ENCODE measurements at regions not wholly inside any gene's neighbourhood (a gene's known extent, or its start where the extent isn't known, plus 50 kb on each side); places are given as distances from the start of the nearest gene placed in this dataset.

DNA sequence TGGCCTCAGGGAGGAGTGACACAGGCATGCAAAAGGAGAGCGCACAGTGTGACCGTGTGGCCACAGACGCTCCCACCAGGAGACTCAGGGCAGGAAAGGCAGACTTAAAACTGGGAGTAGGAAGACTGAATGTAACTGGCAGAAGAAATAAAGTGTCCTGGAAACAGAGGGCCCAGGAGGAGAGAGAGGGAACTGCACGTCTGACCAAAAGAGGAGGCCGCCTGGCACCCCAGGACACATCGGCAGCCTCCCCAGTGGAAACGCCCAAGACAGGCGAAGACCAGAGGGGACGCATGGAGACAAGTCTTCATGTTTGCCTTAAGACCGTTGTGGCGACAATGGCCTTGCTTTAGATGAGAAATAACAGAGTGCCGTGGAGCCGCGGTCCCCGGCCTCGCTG is 163.6 kb upstream of the ALKAL2 start:
- no peak for TF ChIP-seq PATZ1 (CRISPR knock-in tag; IDR thresholded peaks at IDR 0.05; ENCODE audit: borderline replicate concordance)
- TF ChIP-seq ZNF565 (CRISPR knock-in tag; conservative IDR thresholded peaks at IDR 0.05; ENCODE audit: low read depth): no peak
- TF ChIP-seq PPARA (CRISPR knock-in tag; IDR thresholded peaks at IDR 0.05; ENCODE audit: borderline replicate concordance): no peak
- no peak for TF ChIP-seq GLIS3 (CRISPR knock-in tag; IDR thresholded peaks at IDR 0.05)
- TF ChIP-seq POU6F1 (CRISPR knock-in tag; IDR thresholded peaks at IDR 0.05; ENCODE audit: borderline replicate concordance, low read depth): no peak
- ATAC-seq: no peak

DNA sequence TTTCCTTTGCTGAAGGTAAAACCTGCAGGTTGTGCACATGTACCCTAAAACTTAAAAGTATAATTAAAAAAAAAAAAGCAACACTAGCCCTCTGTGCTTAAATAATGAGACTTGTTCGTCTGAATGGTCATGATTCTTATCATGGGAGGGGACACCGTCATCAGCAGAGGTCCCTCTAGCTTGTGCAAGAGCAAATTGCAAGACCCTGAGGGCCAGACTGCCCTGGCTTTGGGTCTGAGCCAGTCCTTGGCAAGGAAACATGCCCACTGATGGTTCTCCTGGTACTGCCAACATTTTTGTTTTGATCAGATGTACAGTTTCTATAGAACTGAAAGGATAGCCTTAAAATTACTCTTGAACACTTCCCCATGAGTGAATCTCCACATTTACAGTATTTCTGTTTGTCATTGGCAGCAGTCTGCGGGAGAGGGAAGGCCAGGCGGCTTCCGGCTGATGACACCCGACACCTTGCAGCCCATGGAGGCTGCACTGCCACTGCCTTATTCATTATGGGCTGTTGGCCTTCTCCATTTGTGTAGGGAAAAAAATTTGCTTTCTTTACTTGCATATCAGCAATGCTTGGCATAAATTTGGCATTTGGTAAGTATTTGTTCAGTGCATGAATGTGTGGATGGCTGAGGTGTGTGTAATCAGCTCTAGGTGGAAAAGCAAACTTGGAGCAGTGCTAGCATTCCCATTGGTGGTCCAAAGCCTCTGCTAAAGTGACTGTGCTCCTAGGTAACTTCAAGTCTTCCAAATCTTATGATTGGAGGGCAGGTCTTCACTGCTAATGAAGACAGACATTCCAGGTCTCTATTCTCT is 161.6 kb upstream of the ALKAL2 start:
- no peak for TF ChIP-seq PATZ1 (CRISPR knock-in tag; IDR thresholded peaks at IDR 0.05; ENCODE audit: borderline replicate concordance)
- TF ChIP-seq CSDC2 (CRISPR knock-in tag; IDR thresholded peaks at IDR 0.05): no peak
- TF ChIP-seq RARB (CRISPR knock-in tag; IDR thresholded peaks at IDR 0.05): no peak
- no peak for TF ChIP-seq ZFP3 (CRISPR knock-in tag; IDR thresholded peaks at IDR 0.05)
- TF ChIP-seq, protein P1, sequence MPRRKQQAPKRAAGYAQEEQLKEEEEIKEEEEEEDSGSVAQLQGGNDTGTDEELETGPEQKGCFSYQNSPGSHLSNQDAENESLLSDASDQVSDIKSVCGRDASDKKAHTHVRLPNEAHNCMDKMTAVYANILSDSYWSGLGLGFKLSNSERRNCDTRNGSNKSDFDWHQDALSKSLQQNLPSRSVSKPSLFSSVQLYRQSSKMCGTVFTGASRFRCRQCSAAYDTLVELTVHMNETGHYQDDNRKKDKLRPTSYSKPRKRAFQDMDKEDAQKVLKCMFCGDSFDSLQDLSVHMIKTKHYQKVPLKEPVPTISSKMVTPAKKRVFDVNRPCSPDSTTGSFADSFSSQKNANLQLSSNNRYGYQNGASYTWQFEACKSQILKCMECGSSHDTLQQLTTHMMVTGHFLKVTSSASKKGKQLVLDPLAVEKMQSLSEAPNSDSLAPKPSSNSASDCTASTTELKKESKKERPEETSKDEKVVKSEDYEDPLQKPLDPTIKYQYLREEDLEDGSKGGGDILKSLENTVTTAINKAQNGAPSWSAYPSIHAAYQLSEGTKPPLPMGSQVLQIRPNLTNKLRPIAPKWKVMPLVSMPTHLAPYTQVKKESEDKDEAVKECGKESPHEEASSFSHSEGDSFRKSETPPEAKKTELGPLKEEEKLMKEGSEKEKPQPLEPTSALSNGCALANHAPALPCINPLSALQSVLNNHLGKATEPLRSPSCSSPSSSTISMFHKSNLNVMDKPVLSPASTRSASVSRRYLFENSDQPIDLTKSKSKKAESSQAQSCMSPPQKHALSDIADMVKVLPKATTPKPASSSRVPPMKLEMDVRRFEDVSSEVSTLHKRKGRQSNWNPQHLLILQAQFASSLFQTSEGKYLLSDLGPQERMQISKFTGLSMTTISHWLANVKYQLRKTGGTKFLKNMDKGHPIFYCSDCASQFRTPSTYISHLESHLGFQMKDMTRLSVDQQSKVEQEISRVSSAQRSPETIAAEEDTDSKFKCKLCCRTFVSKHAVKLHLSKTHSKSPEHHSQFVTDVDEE (CRISPR knock-in tag; IDR thresholded peaks at IDR 0.05): no peak
- TF ChIP-seq BACH2 (CRISPR knock-in tag; IDR thresholded peaks at IDR 0.05; ENCODE audit: borderline replicate concordance): no peak
- TF ChIP-seq ISL1 (CRISPR knock-in tag; IDR thresholded peaks at IDR 0.05): no peak
- TF ChIP-seq TOX (CRISPR knock-in tag; IDR thresholded peaks at IDR 0.05; ENCODE audit: borderline replicate concordance): no peak
- TF ChIP-seq ZFP30 (CRISPR knock-in tag; IDR thresholded peaks at IDR 0.05): no peak
- TF ChIP-seq GLIS3 (CRISPR knock-in tag; IDR thresholded peaks at IDR 0.05): no peak
- TF ChIP-seq, protein P2, sequence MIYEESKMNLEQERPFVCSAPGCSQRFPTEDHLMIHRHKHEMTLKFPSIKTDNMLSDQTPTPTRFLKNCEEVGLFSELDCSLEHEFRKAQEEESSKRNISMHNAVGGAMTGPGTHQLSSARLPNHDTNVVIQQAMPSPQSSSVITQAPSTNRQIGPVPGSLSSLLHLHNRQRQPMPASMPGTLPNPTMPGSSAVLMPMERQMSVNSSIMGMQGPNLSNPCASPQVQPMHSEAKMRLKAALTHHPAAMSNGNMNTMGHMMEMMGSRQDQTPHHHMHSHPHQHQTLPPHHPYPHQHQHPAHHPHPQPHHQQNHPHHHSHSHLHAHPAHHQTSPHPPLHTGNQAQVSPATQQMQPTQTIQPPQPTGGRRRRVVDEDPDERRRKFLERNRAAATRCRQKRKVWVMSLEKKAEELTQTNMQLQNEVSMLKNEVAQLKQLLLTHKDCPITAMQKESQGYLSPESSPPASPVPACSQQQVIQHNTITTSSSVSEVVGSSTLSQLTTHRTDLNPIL (CRISPR knock-in tag; IDR thresholded peaks at IDR 0.05; ENCODE audit: low read depth): no peak
- TF ChIP-seq, protein P3, sequence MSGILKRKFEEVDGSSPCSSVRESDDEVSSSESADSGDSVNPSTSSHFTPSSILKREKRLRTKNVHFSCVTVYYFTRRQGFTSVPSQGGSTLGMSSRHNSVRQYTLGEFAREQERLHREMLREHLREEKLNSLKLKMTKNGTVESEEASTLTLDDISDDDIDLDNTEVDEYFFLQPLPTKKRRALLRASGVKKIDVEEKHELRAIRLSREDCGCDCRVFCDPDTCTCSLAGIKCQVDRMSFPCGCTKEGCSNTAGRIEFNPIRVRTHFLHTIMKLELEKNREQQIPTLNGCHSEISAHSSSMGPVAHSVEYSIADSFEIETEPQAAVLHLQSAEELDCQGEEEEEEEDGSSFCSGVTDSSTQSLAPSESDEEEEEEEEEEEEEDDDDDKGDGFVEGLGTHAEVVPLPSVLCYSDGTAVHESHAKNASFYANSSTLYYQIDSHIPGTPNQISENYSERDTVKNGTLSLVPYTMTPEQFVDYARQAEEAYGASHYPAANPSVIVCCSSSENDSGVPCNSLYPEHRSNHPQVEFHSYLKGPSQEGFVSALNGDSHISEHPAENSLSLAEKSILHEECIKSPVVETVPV (CRISPR knock-in tag; IDR thresholded peaks at IDR 0.05): no peak
- no peak for TF ChIP-seq ESRRG (CRISPR knock-in tag; IDR thresholded peaks at IDR 0.05)
- ATAC-seq: no peak
